Activated CD4-positive, alpha-beta T cell treated with anti-CD3 and anti-CD28 coated beads for 36 hours (primary cell): ENCODE measurements at regions not wholly inside any gene's neighbourhood (a gene's known extent, or its start where the extent isn't known, plus 50 kb on each side); places are given as distances from the start of the nearest gene placed in this dataset.
"Not testable (repeated sequence)": the region's sequence is repeated elsewhere in the genome, so short reads cannot be mapped to it uniquely, and the experiment has no call there.

Experiments used
- ATAC-seq: fragments of 200-7000 bp; cut with Tn5 transposase; one replicate; pipeline ENCODE4 v1.10.0; 2021; ENCODE audit warnings: mild to moderate bottlenecking, moderate library complexity
- CTCF ChIA-PET: fragments of 350-600 bp; sonication (Branson Sonifier 250); formaldehyde crosslinking; loops from one replicate; lab custom pipeline; 2021; ENCODE audit warnings: antibody characterized with exemption; lab: Charles Lee
- POLR2A ChIA-PET: fragments of 350-600 bp; sonication (Branson Sonifier 250); formaldehyde crosslinking; loops from one replicate; lab custom pipeline; 2021; ENCODE audit warnings: antibody characterized with exemption, inconsistent platforms; lab: Charles Lee
- DNase-seq: peaks from one replicate; pipeline ENCODE4 v3.0.0-alpha.2; 2020
- H3K27ac Mint-ChIP-seq: one replicate; pipeline ENCODE4 v1.8.0; 2021; ENCODE audit warnings: mixed read lengths
- H3K27me3 Mint-ChIP-seq: one replicate; pipeline ENCODE4 v1.8.0; 2021; ENCODE audit warnings: mixed read lengths
- H3K36me3 Mint-ChIP-seq: one replicate; pipeline ENCODE4 v1.8.0; 2021; ENCODE audit warnings: low read depth, mixed read lengths
- H3K4me1 Mint-ChIP-seq: one replicate; pipeline ENCODE4 v1.8.0; 2021; ENCODE audit warnings: mixed read lengths
- H3K4me3 Mint-ChIP-seq: one replicate; pipeline ENCODE4 v1.8.0; 2021; ENCODE audit warnings: mild to moderate bottlenecking, moderate library complexity, mixed read lengths
- H3K9me3 Mint-ChIP-seq: one replicate; pipeline ENCODE4 v1.8.0; 2021; ENCODE audit warnings: low read depth, mixed read lengths
- intact Hi-C, 2 experiments: fragments of 100-400 bp; cut with DNase I in 1 of 2; cut with micrococcal nuclease in 1 of 2; formaldehyde crosslinking; loops; one replicate each; pipeline versions ENCODE4 v1.14.2 to v1.15.1; 2022 to 2024; cut with DNase I, micrococcal nuclease

- Mint-ChIP-seq H3K4me1 (peaks cover 3% of the 10 kb centered on the region), H3K27me3 (no peaks in the 10 kb centered on the region), H3K9me3 (no peaks in the 10 kb centered on the region), H3K4me3 (no peak overlapping the region), H3K27ac (no peak overlapping the region), H3K36me3 (no peaks in the 10 kb centered on the region)
- ATAC-seq (no peak), DNase-seq (no peak)
- CTCF ChIA-PET = interaction anchor here (0.6 kb wide), 1 partner anchor 45 kb away, joined by 3 read pairs; no protein-coding TSS in a partner anchor
- POLR2A ChIA-PET = no interaction called here
- intact Hi-C loops = no loop called here
These were observed 466.3 kb downstream of the CD83 start for GRCh38 chr6:14583826-14584225.

- H3K4me1 Mint-ChIP-seq = no peaks in the 10 kb centered on the region
- no peaks in the 10 kb centered on the region for H3K9me3 Mint-ChIP-seq
- ChIA-PET CTCF (interaction anchor here (0.8 kb wide), 1 partner anchor 227 kb away, joined by 5 read pairs; no protein-coding TSS in a partner anchor), POLR2A (no interaction called here)
- H3K36me3 Mint-ChIP-seq = no peaks in the 10 kb centered on the region
- intact Hi-C loops = no loop called here
- H3K4me3 Mint-ChIP-seq = no peak overlapping the region
- H3K27ac Mint-ChIP-seq = no peak overlapping the region
- no peaks in the 10 kb centered on the region for H3K27me3 Mint-ChIP-seq
- DNase-seq (no peak), ATAC-seq (no peak)
These were observed 466.9 kb downstream of the CD83 start for GRCh38 chr6:14584450-14584849.

- no peaks in the 10 kb centered on the region for H3K36me3 Mint-ChIP-seq
- ChIA-PET POLR2A (no interaction called here), CTCF (interaction anchor here (0.5 to 0.6 kb wide), 2 partner anchors 301 to 1040 kb away, joined by 3 to 4 read pairs; no protein-coding TSS in a partner anchor)
- no peak for DNase-seq
- no peak for ATAC-seq
- no peak overlapping the region for H3K4me3 Mint-ChIP-seq
- no peaks in the 10 kb centered on the region for H3K9me3 Mint-ChIP-seq
- no peaks in the 10 kb centered on the region for H3K4me1 Mint-ChIP-seq
- intact Hi-C loops = no loop called here
- H3K27me3 Mint-ChIP-seq = no peaks in the 10 kb centered on the region
- H3K27ac Mint-ChIP-seq = no peak overlapping the region
These were observed 468.1 kb downstream of the CD83 start for GRCh38 chr6:14585689-14586088.

- Mint-ChIP-seq H3K4me1 (no peaks in the 10 kb centered on the region), H3K27me3 (no peaks in the 10 kb centered on the region), H3K4me3 (no peak overlapping the region), H3K36me3 (no peaks in the 10 kb centered on the region), H3K27ac (no peak overlapping the region), H3K9me3 (no peaks in the 10 kb centered on the region)
- intact Hi-C loops = no loop called here
- ATAC-seq (no peak), DNase-seq (no peak)
- ChIA-PET POLR2A (no interaction called here), CTCF (interaction anchor here (1.0 to 1.5 kb wide), 2 partner anchors 12 to 256 kb away, joined by 3 to 5 read pairs; no protein-coding TSS in a partner anchor)
These were observed 471.6 kb downstream of the CD83 start for GRCh38 chr6:14589175-14589574.

- ATAC-seq (no peak), DNase-seq (no peak)
- Mint-ChIP-seq H3K27ac (no peak overlapping the region), H3K27me3 (no peaks in the 10 kb centered on the region), H3K4me1 (no peaks in the 10 kb centered on the region), H3K36me3 (no peaks in the 10 kb centered on the region), H3K9me3 (no peaks in the 10 kb centered on the region), H3K4me3 (no peak overlapping the region)
- CTCF ChIA-PET = no interaction called here
- POLR2A ChIA-PET = no interaction called here
- intact Hi-C loops = no loop called here
These were observed 473.0 kb downstream of the CD83 start for GRCh38 chr6:14590586-14590985.

GRCh38 chr6:14591998-14592397, 474.4 kb downstream of the CD83 start:
- Mint-ChIP-seq H3K4me3 (no peak overlapping the region), H3K27me3 (no peaks in the 10 kb centered on the region), H3K36me3 (no peaks in the 10 kb centered on the region), H3K27ac (no peak overlapping the region), H3K4me1 (peaks cover 8% of the 10 kb centered on the region), H3K9me3 (no peaks in the 10 kb centered on the region)
- intact Hi-C loops = no loop called here
- CTCF ChIA-PET = no interaction called here
- no peak for DNase-seq
- ATAC-seq = no peak
- POLR2A ChIA-PET = no interaction called here

GRCh38 chr6:14593286-14593685, 475.7 kb downstream of the CD83 start:
- peaks cover 13% of the 10 kb centered on the region for H3K4me1 Mint-ChIP-seq
- intact Hi-C loops = no loop called here
- ChIA-PET POLR2A (no interaction called here), CTCF (no interaction called here)
- no peak for ATAC-seq
- no peaks in the 10 kb centered on the region for H3K36me3 Mint-ChIP-seq
- no peak overlapping the region for H3K4me3 Mint-ChIP-seq
- H3K27me3 Mint-ChIP-seq = no peaks in the 10 kb centered on the region
- H3K27ac Mint-ChIP-seq = no peak overlapping the region
- no peak for DNase-seq
- no peaks in the 10 kb centered on the region for H3K9me3 Mint-ChIP-seq

- Mint-ChIP-seq H3K27ac (no peak overlapping the region), H3K9me3 (no peaks in the 10 kb centered on the region), H3K4me3 (no peak overlapping the region), H3K36me3 (no peaks in the 10 kb centered on the region), H3K4me1 (peaks cover 21% of the 10 kb centered on the region), H3K27me3 (no peaks in the 10 kb centered on the region)
- intact Hi-C loops = no loop called here
- ChIA-PET CTCF (no interaction called here), POLR2A (no interaction called here)
- no peak for ATAC-seq
- DNase-seq = no peak
These were observed 478.2 kb downstream of the CD83 start for GRCh38 chr6:14595751-14596150.

- no peak overlapping the region for H3K4me3 Mint-ChIP-seq
These were observed 478.8 kb downstream of the CD83 start for GRCh38 chr6:14596410-14596809.

GRCh38 chr6:14597090-14597489, 479.5 kb downstream of the CD83 start:
- ChIA-PET POLR2A (no interaction called here), CTCF (interaction anchor here (0.5 kb wide), 1 partner anchor 224 kb away, joined by 3 read pairs; no protein-coding TSS in a partner anchor)
- Mint-ChIP-seq H3K36me3 (no peaks in the 10 kb centered on the region), H3K9me3 (no peaks in the 10 kb centered on the region), H3K27me3 (no peaks in the 10 kb centered on the region), H3K4me1 (peaks cover 21% of the 10 kb centered on the region), H3K4me3 (no peak overlapping the region), H3K27ac (no peak overlapping the region)
- DNase-seq = no peak
- intact Hi-C loops = no loop called here
- ATAC-seq = no peak

More at GRCh38 chr6:14596410-14596809, 478.8 kb downstream of the CD83 start:
- Mint-ChIP-seq H3K27ac (no peak overlapping the region), H3K9me3 (no peaks in the 10 kb centered on the region), H3K4me1 (peaks cover 21% of the 10 kb centered on the region), H3K36me3 (no peaks in the 10 kb centered on the region), H3K27me3 (no peaks in the 10 kb centered on the region)
- DNase-seq = peak; percentile 35
- peak; percentile 63 for ATAC-seq
- ChIA-PET CTCF (interaction anchor here (0.5 kb wide), 1 partner anchor 224 kb away, joined by 3 read pairs; no protein-coding TSS in a partner anchor), POLR2A (no interaction called here)
- intact Hi-C loops = no loop called here

GRCh38 chr6:14598017-14598864, 480.7 kb downstream of the CD83 start:
- POLR2A ChIA-PET = no interaction called here

GRCh38 chr6:14600306-14600705, 482.7 kb downstream of the CD83 start:
- CTCF ChIA-PET, H3K4me3 Mint-ChIP-seq, H3K27me3 Mint-ChIP-seq, H3K27ac Mint-ChIP-seq, ATAC-seq, H3K36me3 Mint-ChIP-seq, POLR2A ChIA-PET, H3K9me3 Mint-ChIP-seq: not testable (repeated sequence)
- H3K4me1 Mint-ChIP-seq = peaks cover 21% of the 10 kb centered on the region
- intact Hi-C loops = loop anchor here in 1 of 2 experiments (1.0 kb wide), 1 partner anchor 176 kb away; no protein-coding TSS in a partner anchor
- DNase-seq = peak; percentile 39

More at GRCh38 chr6:14598017-14598864, 480.7 kb downstream of the CD83 start:
- peaks cover 21% of the 10 kb centered on the region for H3K4me1 Mint-ChIP-seq
- H3K36me3 Mint-ChIP-seq = no peaks in the 10 kb centered on the region
- no peaks in the 10 kb centered on the region for H3K27me3 Mint-ChIP-seq
- H3K4me3 Mint-ChIP-seq = no peak overlapping the region
- H3K9me3 Mint-ChIP-seq = no peaks in the 10 kb centered on the region
- no peak for DNase-seq
- CTCF ChIA-PET = no interaction called here
- no peak overlapping the region for H3K27ac Mint-ChIP-seq
- intact Hi-C loops = no loop called here
- ATAC-seq = no peak
